TTC549 (cell line): ENCODE measurements at regions not wholly inside any gene's neighbourhood (a gene's known extent, or its start where the extent isn't known, plus 50 kb on each side); places are given as distances from the start of the nearest gene placed in this dataset.

Experiments used
- FAIRE-seq: peaks from 2 replicates; lab custom pipeline; 2012; peaks lifted over from hg19 to GRCh38; lab: Jason Lieb, UNC

DNA sequence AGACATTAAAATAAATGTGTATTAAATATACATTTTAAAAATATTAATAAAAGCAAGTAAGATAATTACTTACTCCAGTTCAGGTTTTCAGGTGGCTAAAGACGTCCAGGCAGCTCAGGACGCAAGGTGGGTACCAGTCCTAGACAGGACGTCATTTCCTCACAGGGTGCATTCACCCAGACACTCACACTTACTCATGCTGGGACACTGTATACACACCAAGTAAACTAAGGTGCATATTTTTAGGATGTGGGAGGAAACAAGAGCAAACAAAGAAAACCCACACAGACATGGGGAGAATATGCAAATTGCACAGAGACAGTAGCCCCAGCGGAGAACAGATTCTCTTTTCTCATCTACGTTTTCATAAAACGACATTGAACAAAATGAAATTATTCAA is 457.9 kb downstream of the BRINP3 start:
- no peak for FAIRE-seq

DNA sequence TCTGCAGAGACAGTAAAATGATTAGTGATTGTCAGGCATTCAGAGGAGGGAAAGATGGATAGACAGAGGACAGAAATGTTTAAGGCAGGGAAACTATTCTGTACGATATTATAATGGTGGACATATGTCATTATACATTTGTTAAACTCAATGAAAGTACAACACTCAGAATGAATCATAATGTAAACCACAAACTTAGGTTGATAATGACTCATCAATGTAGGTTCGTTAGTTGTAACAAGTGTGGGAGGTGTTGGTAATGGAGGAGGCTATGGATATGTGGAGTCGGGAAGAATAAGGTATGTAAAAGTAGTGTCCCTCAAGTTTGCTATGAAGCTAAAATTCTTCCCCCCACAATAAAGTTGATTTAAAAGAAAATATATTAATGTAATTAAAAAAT is 455.0 kb downstream of the BRINP3 start:
- FAIRE-seq = no peak

DNA sequence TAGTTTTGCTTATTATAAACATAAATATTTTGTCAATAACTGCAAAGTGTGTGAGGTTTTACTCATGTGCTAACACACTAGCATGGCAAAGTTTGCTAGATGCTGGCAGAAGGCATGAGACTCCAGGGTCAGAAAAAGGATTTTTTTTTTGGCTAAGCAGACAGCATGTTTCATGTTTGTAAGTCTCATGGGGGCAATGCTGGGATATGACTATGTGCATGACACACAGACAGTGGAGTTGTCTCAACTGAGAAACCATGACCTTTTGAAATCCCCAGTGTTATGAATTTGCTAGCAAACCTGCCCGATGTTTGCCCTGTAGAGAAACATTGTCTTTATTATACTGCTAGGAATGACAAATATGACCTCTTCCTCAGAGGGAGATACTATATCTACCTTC is 448.2 kb downstream of the BRINP3 start:
- FAIRE-seq = no peak

DNA sequence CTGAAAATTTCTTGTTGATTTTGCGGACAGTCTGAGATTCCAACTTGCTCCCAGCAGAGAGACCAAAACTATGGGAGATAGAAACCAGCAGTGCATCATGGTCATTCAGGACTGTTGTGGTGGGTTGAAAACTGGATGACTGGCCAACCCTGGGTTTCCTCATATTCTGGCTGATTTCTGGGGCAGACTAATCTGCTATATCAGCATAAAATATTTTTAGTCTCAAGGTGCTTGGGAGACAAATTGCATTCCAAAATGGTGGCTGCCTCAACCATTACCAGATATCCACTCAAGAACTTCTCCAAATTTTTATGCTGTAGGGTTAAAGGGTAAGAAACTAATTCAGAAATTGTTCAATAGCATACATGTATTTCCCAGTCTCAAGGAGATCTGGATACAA is 434.0 kb downstream of the BRINP3 start:
- FAIRE-seq = no peak

DNA sequence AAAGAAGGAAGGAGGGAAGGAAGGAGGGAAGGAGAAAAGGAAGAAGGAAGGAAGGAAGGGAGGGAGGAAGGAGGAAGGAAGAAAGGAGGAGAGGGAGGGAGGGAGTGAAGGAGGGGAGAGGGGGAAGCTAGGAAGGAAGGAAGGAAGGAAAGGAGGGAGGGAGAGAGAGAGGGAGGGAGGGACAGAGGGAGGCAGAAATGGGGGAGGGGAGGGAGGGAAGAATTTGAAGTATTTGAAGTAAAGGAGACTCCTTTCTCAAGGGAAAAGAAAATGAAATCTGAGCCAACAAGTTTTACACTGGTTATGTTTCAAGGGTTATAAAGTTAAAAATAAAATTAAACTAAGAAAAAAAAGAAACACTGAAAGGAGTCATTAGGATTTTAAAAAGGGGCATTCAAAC is 431.4 kb downstream of the BRINP3 start:
- no peak for FAIRE-seq
